HCT116 (cell line): ENCODE measurements at regions not wholly inside any gene's neighbourhood (a gene's known extent, or its start where the extent isn't known, plus 50 kb on each side); places are given as distances from the start of the nearest gene placed in this dataset.

ENCODE experiments used
- ATAC-seq: fragments of 200-7000 bp; cut with Tn5 transposase; 2 replicates; pipeline ENCODE4 v1.9.1; 2020; ENCODE audit warnings: mild to moderate bottlenecking, moderate library complexity
- BruUV-seq: library from RNA; stranded (reverse); fragments of 400-500 nt; replicated peaks from 2 replicates; lab custom pipeline; 2021; lab: Mats Ljungman, UMichigan
- CTCF ChIA-PET: fragments of 300-600 bp; sonication (Branson Sonifier 250); formaldehyde crosslinking; loops from one replicate; lab custom pipeline; 2021; ENCODE audit warnings: antibody characterized with exemption; lab: Charles Lee
- POLR2A ChIA-PET: fragments of 300-600, 350-600 bp; sonication (Branson Sonifier 250); formaldehyde crosslinking; loops from one replicate; lab custom pipeline; 2021; ENCODE audit warnings: antibody characterized with exemption; lab: Charles Lee
- RAD21 ChIA-PET, 2 experiments: fragments of 300-600 bp; sonication (Branson Sonifier 250); formaldehyde crosslinking; loops; one replicate each; lab custom pipeline; 2023; ENCODE audit warnings: low total read pairs in 2 of 2; ENCODE audit not compliant: uncharacterized antibody in 2 of 2, unreplicated experiment in 2 of 2, low non-redundant PET in 1 of 2; lab: Charles Lee
- DNase-seq: peaks from one replicate; pipeline ENCODE4 v3.0.0-alpha.2; 2010; ENCODE audit warnings: low read depth, low spot score
- H2AFZ ChIP-seq: fragments of 200-600 bp; shearing (Covaris generic), sonication (generic); 2 replicates; pipeline ENCODE4 v1.6.1; 2017; ENCODE audit warnings: low read depth, mixed run types, mixed read lengths, antibody characterized with exemption, low read length; ENCODE audit not compliant: poor library complexity, severe bottlenecking
- H3K27ac ChIP-seq: 2 replicates; pipeline ENCODE4 v1.5.1; 2012; ENCODE audit warnings: low read depth, low read length
- H3K27me3 ChIP-seq: fragments of 200-600 bp; sonication (generic); 2 replicates; pipeline ENCODE4 v1.6.1; 2016; ENCODE audit warnings: mixed run types, low read length, mixed read lengths; ENCODE audit not compliant: insufficient read depth
- H3K36me3 ChIP-seq, 2 experiments: fragments of 200-500 bp in 1 of 2; fragments of 200-600 bp in 1 of 2; sonication (Bioruptor generic) in 1 of 2; sonication (generic) in 1 of 2; 2 replicates each; pipeline versions ENCODE4 v1.5.1 to v1.6.1; 2014 to 2016; ENCODE audit warnings: low read length in 2 of 2, inconsistent platforms in 1 of 2, mixed read lengths in 1 of 2, mixed run types in 1 of 2; ENCODE audit not compliant: insufficient read depth in 2 of 2, control insufficient read depth in 1 of 2
- H3K4me1 ChIP-seq, 2 experiments: fragments of 200-600 bp in 1 of 2; sonication (generic) in 1 of 2; 2 replicates each; pipeline versions ENCODE4 v1.5.1 to v1.6.1; 2012 to 2017; ENCODE audit warnings: low read length in 2 of 2, inconsistent platforms in 1 of 2, mild to moderate bottlenecking in 1 of 2, mixed read lengths in 1 of 2, mixed run types in 1 of 2, moderate library complexity in 1 of 2; ENCODE audit not compliant: insufficient read depth in 2 of 2, control insufficient read depth in 1 of 2
- H3K4me2 ChIP-seq: fragments of 200-600 bp; sonication (generic); 2 replicates; pipeline ENCODE4 v1.6.1; 2017; ENCODE audit warnings: mixed run types, low read length, mixed read lengths
- H3K4me3 ChIP-seq, 2 experiments: fragments of 200-600 bp in 1 of 2; sonication (generic) in 1 of 2; replicated peaks in 1 of 2; 2 replicates each; pipeline ENCODE4 v1.5.1; 2011 to 2016; ENCODE audit warnings: low read length in 2 of 2, control low read depth in 1 of 2, low read depth in 1 of 2, mild to moderate bottlenecking in 1 of 2, mixed read lengths in 1 of 2, mixed run types in 1 of 2
- H3K79me2 ChIP-seq: fragments of 200-600 bp; sonication (generic); 2 replicates; pipeline ENCODE4 v1.6.1; 2017; ENCODE audit warnings: mild to moderate bottlenecking, mixed run types, low read length, moderate library complexity, mixed read lengths; ENCODE audit not compliant: insufficient read depth
- H3K9ac ChIP-seq: fragments of 200-600 bp; sonication (generic); 2 replicates; pipeline ENCODE4 v1.6.1; 2016; ENCODE audit warnings: low read length, mixed read lengths
- H3K9me2 ChIP-seq: fragments of 200-600 bp; sonication (generic), shearing (Covaris generic); 2 replicates; pipeline ENCODE4 v1.6.1; 2017; ENCODE audit warnings: mixed run types, mild to moderate bottlenecking, moderate library complexity; ENCODE audit not compliant: insufficient read depth
- H3K9me3 ChIP-seq, 2 experiments: fragments of 200-500 bp in 1 of 2; fragments of 200-600 bp in 1 of 2; sonication (Bioruptor generic) in 1 of 2; sonication (generic) in 1 of 2; 2 replicates each; pipeline ENCODE4 v1.6.1; 2014 to 2017; ENCODE audit warnings: low read length in 2 of 2, mixed read lengths in 2 of 2, inconsistent platforms in 1 of 2, low read depth in 1 of 2, mild to moderate bottlenecking in 1 of 2, mixed run types in 1 of 2, moderate library complexity in 1 of 2; ENCODE audit not compliant: control insufficient read depth in 1 of 2, insufficient read depth in 1 of 2
- H4K20me1 ChIP-seq: fragments of 200-600 bp; sonication (generic), shearing (Covaris generic); 2 replicates; pipeline ENCODE4 v1.6.1; 2017; ENCODE audit warnings: mixed run types, mild to moderate bottlenecking, moderate library complexity; ENCODE audit not compliant: insufficient read depth
- CEBPB ChIP-seq: IDR thresholded peaks from 2 replicates; pipeline ENCODE4 v1.6.1; 2012; ENCODE audit warnings: low read depth
- CTCF ChIP-seq, 3 experiments: fragments of 200-600 bp in 1 of 3; sonication (generic) in 1 of 3; IDR thresholded peaks in 2 of 3; conservative IDR thresholded peaks in 1 of 3; 2 replicates each; pipeline ENCODE4 v1.5.1; 2012 to 2017; ENCODE audit warnings: low read depth in 2 of 3, low read length in 2 of 3, antibody characterized with exemption in 1 of 3, borderline replicate concordance in 1 of 3, control low read depth in 1 of 3, mild to moderate bottlenecking in 1 of 3, mixed read lengths in 1 of 3, mixed run types in 1 of 3, moderate library complexity in 1 of 3; ENCODE audit not compliant: insufficient read depth in 1 of 3
- EGR1 ChIP-seq: IDR thresholded peaks from 2 replicates; pipeline ENCODE4 v1.6.1; 2012; ENCODE audit warnings: low read depth
- ELF1 ChIP-seq: IDR thresholded peaks from 2 replicates; pipeline ENCODE4 v1.6.1; 2012; ENCODE audit warnings: low read depth, borderline replicate concordance
- EZH2 ChIP-seq: fragments of 200-600 bp; sonication (generic); IDR thresholded peaks from 2 replicates; pipeline ENCODE4 v1.6.1; 2017; ENCODE audit warnings: antibody characterized with exemption, mixed run types
- POLR2A ChIP-seq: IDR thresholded peaks from 2 replicates; pipeline ENCODE4 v1.7.0; 2011; ENCODE audit warnings: borderline replicate concordance; ENCODE audit not compliant: insufficient read depth, insufficient read length; ENCODE audit errors: extremely low read depth
- POLR2AphosphoS5 ChIP-seq: IDR thresholded peaks from 2 replicates; pipeline ENCODE4 v1.6.1; 2011; ENCODE audit warnings: mild to moderate bottlenecking, low read depth, low read length, moderate library complexity
- REST ChIP-seq: IDR thresholded peaks from 2 replicates; pipeline ENCODE4 v1.6.1; 2012; ENCODE audit warnings: low read depth
- TCF7L2 ChIP-seq: IDR thresholded peaks from 2 replicates; pipeline ENCODE4 v1.7.0; 2011; ENCODE audit warnings: borderline replicate concordance, inconsistent platforms; ENCODE audit not compliant: insufficient read depth, insufficient read length; ENCODE audit errors: extremely low read depth
- ZBTB33 ChIP-seq: IDR thresholded peaks from 2 replicates; pipeline ENCODE4 v1.6.1; 2011; ENCODE audit warnings: mild to moderate bottlenecking, low read length, moderate library complexity; ENCODE audit not compliant: insufficient replicate concordance; ENCODE audit errors: extremely low read depth
- ZFX ChIP-seq: fragments of 450-650 bp; IDR thresholded peaks from 2 replicates; pipeline ENCODE4 v1.6.1; 2017
- intact Hi-C: fragments of 100-400 bp; cut with micrococcal nuclease; formaldehyde crosslinking; loops from 2 replicates; pipeline ENCODE4 v1.10.0; 2022
- TF ChIP-seq, protein P1 (sequence below): IDR thresholded peaks from 2 replicates; pipeline ENCODE4 v1.6.1; 2012

- ATAC-seq: no peak
- TF ChIP-seq ELF1 (no peak), CTCF (IDR thresholded peaks at IDR 0.05 in 2 of 3, conservative IDR thresholded peaks at IDR 0.05 in 1 of 3; ENCODE audit: borderline replicate concordance in 1 of 3, insufficient read depth in 1 of 3, low read depth in 2 of 3, low read length in 2 of 3) (no peak), CEBPB (no peak), POLR2A (no peak), REST (no peak), ZFX (no peak), TCF7L2 (no peak), ZBTB33 (no peak), EZH2 (no peak), POLR2AphosphoS5 (no peak), EGR1 (no peak)
- TF ChIP-seq, protein P1, sequence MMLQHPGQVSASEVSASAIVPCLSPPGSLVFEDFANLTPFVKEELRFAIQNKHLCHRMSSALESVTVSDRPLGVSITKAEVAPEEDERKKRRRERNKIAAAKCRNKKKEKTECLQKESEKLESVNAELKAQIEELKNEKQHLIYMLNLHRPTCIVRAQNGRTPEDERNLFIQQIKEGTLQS: no peak
- Histone ChIP-seq H3K4me3 (no peak overlapping the region), H2AFZ (no peak overlapping the region), H3K79me2 (no peaks in the 10 kb centered on the region), H3K9me2 (no peaks in the 10 kb centered on the region), H3K36me3 (no peaks in the 10 kb centered on the region), H3K9me3 (peaks cover 3 to 4% of the 10 kb centered on the region in 2 experiments; a peak in 2 of 4 replicates), H3K27me3 (no peaks in the 10 kb centered on the region), H3K4me1 (no peaks in the 10 kb centered on the region), H3K4me2 (no peak overlapping the region), H3K27ac (no peak overlapping the region), H4K20me1 (no peaks in the 10 kb centered on the region), H3K9ac (no peak overlapping the region)
- RAD21 ChIA-PET: no interaction called here
- CTCF ChIA-PET: no interaction called here
- POLR2A ChIA-PET: no interaction called here
- BruUV-seq: no TSS peak
- intact Hi-C loops: no loop called here
- no peak for DNase-seq
Observed at GRCh38 chr1:2865571-2866421, 64.3 kb upstream of the TTC34 start.
